Mononuclear cell (primary cell): ENCODE measurements at regions not wholly inside any gene's neighbourhood (a gene's known extent, or its start where the extent isn't known, plus 50 kb on each side); places are given as distances from the start of the nearest gene placed in this dataset.

Experiments
- H3K27me3 ChIP-seq: 2 replicates; pipeline ENCODE4 v1.6.0; 2011; ENCODE audit warnings: low read length, control low read depth; ENCODE audit not compliant: insufficient read depth
- H3K4me1 ChIP-seq: 2 replicates; pipeline ENCODE4 v1.5.1; 2011; ENCODE audit warnings: mild to moderate bottlenecking, low read length, control low read depth; ENCODE audit not compliant: insufficient read depth
- H3K4me3 ChIP-seq: 2 replicates; pipeline ENCODE4 v1.5.1; 2011; ENCODE audit warnings: mild to moderate bottlenecking, low read length, moderate library complexity
- H3K9me3 ChIP-seq: 2 replicates; pipeline ENCODE4 v1.5.1; 2011; ENCODE audit warnings: low read depth, mild to moderate bottlenecking, control low read depth, low read length

GRCh38 chrX:40152173-40152711 is 54.5 kb upstream of the BCOR start:
- Histone ChIP-seq H3K4me1 (peaks cover 59% of the 10 kb centered on the region), H3K27me3 (no peaks in the 10 kb centered on the region), H3K4me3 (no peak overlapping the region), H3K9me3 (no peaks in the 10 kb centered on the region)

- Histone ChIP-seq H3K27me3 (no peaks in the 10 kb centered on the region), H3K4me3 (no peak overlapping the region), H3K9me3 (no peaks in the 10 kb centered on the region), H3K4me1 (peaks cover 61% of the 10 kb centered on the region)
Observed at GRCh38 chrX:40151211-40152172, 53.7 kb upstream of the BCOR start.

GRCh38 chrX:40150503-40150902 is 52.7 kb upstream of the BCOR start:
- H3K27me3 ChIP-seq, result no peaks in the 10 kb centered on the region
- peaks cover 64% of the 10 kb centered on the region for H3K4me1 ChIP-seq
- H3K4me3 ChIP-seq, result no peak overlapping the region
- no peaks in the 10 kb centered on the region for H3K9me3 ChIP-seq

- H3K9me3 ChIP-seq, result no peaks in the 10 kb centered on the region
- no peaks in the 10 kb centered on the region for H3K27me3 ChIP-seq
- no peak overlapping the region for H3K4me3 ChIP-seq
- peaks cover 67% of the 10 kb centered on the region for H3K4me1 ChIP-seq
Observed at GRCh38 chrX:40149286-40150175, 51.8 kb upstream of the BCOR start.

- no peaks in the 10 kb centered on the region for H3K9me3 ChIP-seq
- no peak overlapping the region for H3K4me3 ChIP-seq
- no peaks in the 10 kb centered on the region for H3K27me3 ChIP-seq
- peaks cover 67% of the 10 kb centered on the region for H3K4me1 ChIP-seq
Observed at GRCh38 chrX:40148385-40149285, 50.9 kb upstream of the BCOR start.

GRCh38 chrX:40147971-40148370 is 50.2 kb upstream of the BCOR start:
- peaks cover 63% of the 10 kb centered on the region for H3K4me1 ChIP-seq

More at GRCh38 chrX:40147971-40148370, 50.2 kb upstream of the BCOR start:
- Histone ChIP-seq H3K27me3 (no peaks in the 10 kb centered on the region), H3K9me3 (no peaks in the 10 kb centered on the region), H3K4me3 (no peak overlapping the region)
